GM23338 (cell line): ENCODE measurements at regions not wholly inside any gene's neighbourhood (a gene's known extent, or its start where the extent isn't known, plus 50 kb on each side); places are given as distances from the start of the nearest gene placed in this dataset.

Source experiments
- ATAC-seq: fragments of 200-7000 bp; cut with Tn5 transposase; 3 replicates; pipeline ENCODE4 v1.9.1; 2020
- DNase-seq: peaks from one replicate; pipeline ENCODE4 v3.0.0-alpha.2; 2015; ENCODE audit warnings: low spot score
- H2AFZ ChIP-seq: fragments of 200-600 bp; sonication (generic); 2 replicates; pipeline ENCODE4 v1.8.0; 2016; ENCODE audit warnings: antibody characterized with exemption, mild to moderate bottlenecking, moderate library complexity
- H3F3A ChIP-seq: fragments of 200-600 bp; sonication (generic); replicated peaks from 2 replicates; pipeline ENCODE4 v1.8.0; 2017; ENCODE audit warnings: antibody characterized with exemption, mixed run types, low read depth
- H3K27ac ChIP-seq: fragments of 200-600 bp; sonication (generic); 2 replicates; pipeline ENCODE4 v1.6.1; 2016; ENCODE audit warnings: low read depth
- H3K27me3 ChIP-seq: fragments of 200-600 bp; sonication (generic); 2 replicates; pipeline ENCODE4 v1.8.0; 2016; ENCODE audit warnings: mild to moderate bottlenecking, mixed run types, moderate library complexity; ENCODE audit not compliant: insufficient read depth
- H3K36me3 ChIP-seq: fragments of 200-600 bp; sonication (generic); 2 replicates; pipeline ENCODE4 v1.8.0; 2016; ENCODE audit warnings: mild to moderate bottlenecking; ENCODE audit not compliant: insufficient read depth
- H3K4me1 ChIP-seq: fragments of 200-600 bp; sonication (generic); 2 replicates; pipeline ENCODE4 v1.8.0; 2016; ENCODE audit warnings: mild to moderate bottlenecking, moderate library complexity; ENCODE audit not compliant: insufficient read depth
- H3K4me2 ChIP-seq: fragments of 200-600 bp; sonication (generic); 2 replicates; pipeline ENCODE4 v1.7.1; 2017; ENCODE audit warnings: mixed run types
- H3K4me3 ChIP-seq: fragments of 200-600 bp; sonication (generic); 2 replicates; pipeline ENCODE4 v1.6.1; 2016; ENCODE audit warnings: mixed run types
- H3K79me2 ChIP-seq: fragments of 200-600 bp; sonication (generic); replicated peaks from 2 replicates; pipeline ENCODE4 v1.8.0; 2017; ENCODE audit warnings: mild to moderate bottlenecking; ENCODE audit not compliant: insufficient read depth
- H3K9me2 ChIP-seq: fragments of 200-600 bp; sonication (generic); 2 replicates; pipeline ENCODE4 v1.8.0; 2017; ENCODE audit not compliant: insufficient read depth
- H4K20me1 ChIP-seq: fragments of 200-600 bp; sonication (generic); replicated peaks from 2 replicates; pipeline ENCODE4 v1.8.0; 2017; ENCODE audit warnings: mild to moderate bottlenecking; ENCODE audit not compliant: insufficient read depth
- H3K27ac Mint-ChIP-seq: 2 replicates; pipeline ENCODE4 v1.8.0; 2020; ENCODE audit warnings: inconsistent platforms, mild to moderate bottlenecking, moderate library complexity, mixed read lengths
- H3K27me3 Mint-ChIP-seq: 3 replicates; pipeline ENCODE4 v1.8.0; 2022; ENCODE audit warnings: low read depth, mild to moderate bottlenecking, moderate library complexity, mixed read lengths, inconsistent platforms; ENCODE audit not compliant: insufficient read depth, poor library complexity
- H3K36me3 Mint-ChIP-seq: 3 replicates; pipeline ENCODE4 v1.8.0; 2021; ENCODE audit warnings: low read depth, mild to moderate bottlenecking, inconsistent platforms, moderate library complexity, mixed read lengths
- H3K4me1 Mint-ChIP-seq: 3 replicates; pipeline ENCODE4 v1.8.0; 2020; ENCODE audit warnings: mild to moderate bottlenecking, inconsistent platforms, mixed read lengths
- H3K4me3 Mint-ChIP-seq: 3 replicates; pipeline ENCODE4 v1.8.0; 2021; ENCODE audit warnings: moderate library complexity, mild to moderate bottlenecking, inconsistent platforms, mixed read lengths
- H3K9me3 Mint-ChIP-seq: 3 replicates; pipeline ENCODE4 v1.8.0; 2020; ENCODE audit warnings: moderate library complexity, mild to moderate bottlenecking, inconsistent platforms, mixed read lengths
- CREB1 ChIP-seq: fragments of 250-450 bp; sonication (Bioruptor Pico); IDR thresholded peaks from 2 replicates; pipeline ENCODE4 v1.5.0; 2020; ENCODE audit warnings: low read depth, mild to moderate bottlenecking, moderate library complexity
- CTCF ChIP-seq, 2 experiments: fragments of 200-600 bp in 1 of 2; sonication (generic) in 1 of 2; conservative IDR thresholded peaks; 2 replicates each; pipeline versions ENCODE4 v1.5.1 to v1.6.1; 2016 to 2017; ENCODE audit warnings: antibody characterized with exemption in 2 of 2, low read depth in 2 of 2, mild to moderate bottlenecking in 2 of 2, moderate library complexity in 1 of 2
- ETS1 ChIP-seq: IDR thresholded peaks from 2 replicates; pipeline ENCODE4 v1.6.1; 2016; ENCODE audit warnings: antibody characterized with exemption
- EZH2 ChIP-seq: fragments of 200-600 bp; sonication (generic); IDR thresholded peaks from one replicate; pipeline ENCODE4 v1.8.0; 2017; ENCODE audit warnings: antibody characterized with exemption, mild to moderate bottlenecking, low read depth; ENCODE audit not compliant: unreplicated experiment
- EZH2phosphoT487 ChIP-seq: fragments of 200-600 bp; sonication (generic); IDR thresholded peaks from one replicate; pipeline ENCODE4 v1.8.1; 2018; ENCODE audit warnings: antibody characterized with exemption; ENCODE audit not compliant: unreplicated experiment
- NANOG ChIP-seq: IDR thresholded peaks from 2 replicates; pipeline ENCODE4 v1.6.1; 2016; ENCODE audit warnings: antibody characterized with exemption, borderline replicate concordance
- POLR2AphosphoS5 ChIP-seq: IDR thresholded peaks from 2 replicates; pipeline ENCODE4 v1.6.1; 2016; ENCODE audit warnings: antibody characterized with exemption, low read depth
- STAT1 ChIP-seq: IDR thresholded peaks from one replicate; pipeline ENCODE4 v1.6.1; 2016; ENCODE audit warnings: antibody characterized with exemption; ENCODE audit not compliant: unreplicated experiment
- ZNF114 ChIP-seq: fragments of 250-450 bp; sonication (Bioruptor Pico); IDR thresholded peaks from 2 replicates; pipeline ENCODE4 v1.5.0; 2020; ENCODE audit warnings: mild to moderate bottlenecking, moderate library complexity
- ZNF331 ChIP-seq: fragments of 250-450 bp; sonication (Bioruptor Pico); IDR thresholded peaks from 2 replicates; pipeline ENCODE4 v1.5.0; 2020; ENCODE audit warnings: low read depth, mild to moderate bottlenecking, moderate library complexity
- TF ChIP-seq, protein P1 (sequence below): fragments of 250-450 bp; sonication (Bioruptor Pico); IDR thresholded peaks from 2 replicates; pipeline ENCODE4 v1.5.0; 2020; ENCODE audit warnings: mild to moderate bottlenecking, moderate library complexity

GRCh38 chr16:85386467-85387170 is 226.5 kb upstream of the GSE1 start (continued):
- TF ChIP-seq CTCF (conservative IDR thresholded peaks at IDR 0.05; ENCODE audit: low read depth in 2 of 2) (no peak), NANOG (no peak)
- TF ChIP-seq, protein P1, sequence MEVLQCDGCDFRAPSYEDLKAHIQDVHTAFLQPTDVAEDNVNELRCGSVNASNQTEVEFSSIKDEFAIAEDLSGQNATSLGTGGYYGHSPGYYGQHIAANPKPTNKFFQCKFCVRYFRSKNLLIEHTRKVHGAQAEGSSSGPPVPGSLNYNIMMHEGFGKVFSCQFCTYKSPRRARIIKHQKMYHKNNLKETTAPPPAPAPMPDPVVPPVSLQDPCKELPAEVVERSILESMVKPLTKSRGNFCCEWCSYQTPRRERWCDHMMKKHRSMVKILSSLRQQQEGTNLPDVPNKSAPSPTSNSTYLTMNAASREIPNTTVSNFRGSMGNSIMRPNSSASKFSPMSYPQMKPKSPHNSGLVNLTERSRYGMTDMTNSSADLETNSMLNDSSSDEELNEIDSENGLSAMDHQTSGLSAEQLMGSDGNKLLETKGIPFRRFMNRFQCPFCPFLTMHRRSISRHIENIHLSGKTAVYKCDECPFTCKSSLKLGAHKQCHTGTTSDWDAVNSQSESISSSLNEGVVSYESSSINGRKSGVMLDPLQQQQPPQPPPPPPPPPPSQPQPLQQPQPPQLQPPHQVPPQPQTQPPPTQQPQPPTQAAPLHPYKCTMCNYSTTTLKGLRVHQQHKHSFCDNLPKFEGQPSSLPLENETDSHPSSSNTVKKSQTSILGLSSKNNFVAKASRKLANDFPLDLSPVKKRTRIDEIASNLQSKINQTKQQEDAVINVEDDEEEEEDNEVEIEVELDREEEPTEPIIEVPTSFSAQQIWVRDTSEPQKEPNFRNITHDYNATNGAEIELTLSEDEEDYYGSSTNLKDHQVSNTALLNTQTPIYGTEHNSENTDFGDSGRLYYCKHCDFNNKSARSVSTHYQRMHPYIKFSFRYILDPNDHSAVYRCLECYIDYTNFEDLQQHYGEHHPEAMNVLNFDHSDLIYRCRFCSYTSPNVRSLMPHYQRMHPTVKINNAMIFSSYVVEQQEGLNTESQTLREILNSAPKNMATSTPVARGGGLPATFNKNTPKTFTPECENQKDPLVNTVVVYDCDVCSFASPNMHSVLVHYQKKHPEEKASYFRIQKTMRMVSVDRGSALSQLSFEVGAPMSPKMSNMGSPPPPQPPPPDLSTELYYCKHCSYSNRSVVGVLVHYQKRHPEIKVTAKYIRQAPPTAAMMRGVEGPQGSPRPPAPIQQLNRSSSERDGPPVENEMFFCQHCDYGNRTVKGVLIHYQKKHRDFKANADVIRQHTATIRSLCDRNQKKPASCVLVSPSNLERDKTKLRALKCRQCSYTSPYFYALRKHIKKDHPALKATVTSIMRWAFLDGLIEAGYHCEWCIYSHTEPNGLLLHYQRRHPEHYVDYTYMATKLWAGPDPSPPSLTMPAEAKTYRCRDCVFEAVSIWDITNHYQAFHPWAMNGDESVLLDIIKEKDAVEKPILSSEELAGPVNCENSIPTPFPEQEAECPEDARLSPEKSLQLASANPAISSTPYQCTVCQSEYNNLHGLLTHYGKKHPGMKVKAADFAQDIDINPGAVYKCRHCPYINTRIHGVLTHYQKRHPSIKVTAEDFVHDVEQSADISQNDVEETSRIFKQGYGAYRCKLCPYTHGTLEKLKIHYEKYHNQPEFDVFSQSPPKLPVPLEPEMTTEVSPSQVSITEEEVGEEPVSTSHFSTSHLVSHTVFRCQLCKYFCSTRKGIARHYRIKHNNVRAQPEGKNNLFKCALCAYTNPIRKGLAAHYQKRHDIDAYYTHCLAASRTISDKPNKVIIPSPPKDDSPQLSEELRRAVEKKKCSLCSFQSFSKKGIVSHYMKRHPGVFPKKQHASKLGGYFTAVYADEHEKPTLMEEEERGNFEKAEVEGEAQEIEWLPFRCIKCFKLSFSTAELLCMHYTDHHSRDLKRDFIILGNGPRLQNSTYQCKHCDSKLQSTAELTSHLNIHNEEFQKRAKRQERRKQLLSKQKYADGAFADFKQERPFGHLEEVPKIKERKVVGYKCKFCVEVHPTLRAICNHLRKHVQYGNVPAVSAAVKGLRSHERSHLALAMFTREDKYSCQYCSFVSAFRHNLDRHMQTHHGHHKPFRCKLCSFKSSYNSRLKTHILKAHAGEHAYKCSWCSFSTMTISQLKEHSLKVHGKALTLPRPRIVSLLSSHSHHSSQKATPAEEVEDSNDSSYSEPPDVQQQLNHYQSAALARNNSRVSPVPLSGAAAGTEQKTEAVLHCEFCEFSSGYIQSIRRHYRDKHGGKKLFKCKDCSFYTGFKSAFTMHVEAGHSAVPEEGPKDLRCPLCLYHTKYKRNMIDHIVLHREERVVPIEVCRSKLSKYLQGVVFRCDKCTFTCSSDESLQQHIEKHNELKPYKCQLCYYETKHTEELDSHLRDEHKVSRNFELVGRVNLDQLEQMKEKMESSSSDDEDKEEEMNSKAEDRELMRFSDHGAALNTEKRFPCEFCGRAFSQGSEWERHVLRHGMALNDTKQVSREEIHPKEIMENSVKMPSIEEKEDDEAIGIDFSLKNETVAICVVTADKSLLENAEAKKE: no peak

DNA sequence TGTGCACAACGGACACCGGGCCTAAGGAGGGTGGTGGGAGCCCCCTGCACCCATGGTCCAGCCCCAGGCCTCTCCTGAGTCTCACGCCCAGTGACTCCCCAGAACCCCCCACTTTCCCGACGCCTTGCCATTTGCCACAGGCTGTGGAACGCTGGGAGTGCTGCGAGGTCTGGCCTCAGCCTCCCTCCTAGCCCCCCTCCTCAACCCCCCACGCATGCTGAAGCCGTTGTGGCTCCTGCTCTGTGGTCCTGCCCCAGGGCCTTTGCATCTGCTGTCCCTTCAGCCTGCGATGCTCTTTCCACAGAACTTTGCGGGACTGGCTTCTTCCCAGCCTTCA is 226.0 kb upstream of the GSE1 start:
- Histone ChIP-seq H3K27me3 (no peaks in the 10 kb centered on the region), H4K20me1 (no peaks in the 10 kb centered on the region), H3K4me1 (no peaks in the 10 kb centered on the region), H3K79me2 (no peaks in the 10 kb centered on the region), H3K4me3 (no peak overlapping the region), H2AFZ (no peak overlapping the region), H3K9me2 (no peaks in the 10 kb centered on the region), H3K36me3 (no peaks in the 10 kb centered on the region), H3K4me2 (no peak overlapping the region), H3K27ac (no peak overlapping the region), H3F3A (peaks cover 6% of the 10 kb centered on the region; the same call in 1 of the 2 replicates)
- peaks cover 9% of the 10 kb centered on the region for H3K4me1 Mint-ChIP-seq
- DNase-seq (no peak), ATAC-seq (no peak)
- no peaks in the 10 kb centered on the region; the same call in 2 of the 3 replicates for H3K36me3 Mint-ChIP-seq
- peaks cover 4% of the 10 kb centered on the region for H3K27me3 Mint-ChIP-seq
- no peak overlapping the region for H3K27ac Mint-ChIP-seq
- H3K9me3 Mint-ChIP-seq: no peaks in the 10 kb centered on the region; the same call in 2 of the 3 replicates
- no peak overlapping the region for H3K4me3 Mint-ChIP-seq
- no peak for TF ChIP-seq EZH2
- no peak for TF ChIP-seq ZNF331 (CRISPR knock-in tag)
- TF ChIP-seq CREB1 (CRISPR knock-in tag): no peak
- no peak for TF ChIP-seq EZH2phosphoT487
- TF ChIP-seq NANOG: no peak
- no peak for TF ChIP-seq POLR2AphosphoS5
- no peak for TF ChIP-seq ZNF114 (CRISPR knock-in tag)
- TF ChIP-seq ETS1: no peak
- TF ChIP-seq CTCF (conservative IDR thresholded peaks at IDR 0.05; ENCODE audit: low read depth in 2 of 2): no peak
- no peak for TF ChIP-seq STAT1
